Activated T-cell treated with anti-CD3 and anti-CD28 coated beads for 48 hours (primary cell): ENCODE measurements at regions not wholly inside any gene's neighbourhood (a gene's known extent, or its start where the extent isn't known, plus 50 kb on each side); places are given as distances from the start of the nearest gene placed in this dataset.

ENCODE experiments used
- DNase-seq: peaks from one replicate; pipeline ENCODE4 v3.0.0-alpha.2; 2020; ENCODE audit warnings: low read depth

- DNase-seq = no peak
These were observed 441.4 kb downstream of the PDCD6IP start for GRCh38 chr3:34239875-34240274.

- no peak for DNase-seq
These were observed 449.0 kb downstream of the PDCD6IP start for GRCh38 chr3:34247401-34247800.

- DNase-seq = no peak
These were observed 449.9 kb downstream of the PDCD6IP start for GRCh38 chr3:34248352-34248751.

- no peak for DNase-seq
These were observed 455.9 kb downstream of the PDCD6IP start for GRCh38 chr3:34254285-34254684.

- no peak for DNase-seq
These were observed 457.6 kb downstream of the PDCD6IP start for GRCh38 chr3:34256021-34256420.

GRCh38 chr3:34256791-34257190 lies 458.4 kb downstream of the PDCD6IP start:
- DNase-seq = no peak

GRCh38 chr3:34258271-34258998 lies 460.0 kb downstream of the PDCD6IP start:
- DNase-seq = no peak

GRCh38 chr3:34260271-34261000 lies 462.0 kb downstream of the PDCD6IP start:
- peak; percentile 17 for DNase-seq

- no peak for DNase-seq
These were observed 462.6 kb downstream of the PDCD6IP start for GRCh38 chr3:34261001-34261385.

- DNase-seq = no peak
These were observed 464.7 kb downstream of the PDCD6IP start for GRCh38 chr3:34263101-34263621.

GRCh38 chr3:34264337-34265041 lies 466.1 kb downstream of the PDCD6IP start:
- DNase-seq = no peak

GRCh38 chr3:34267088-34267487 lies 468.7 kb downstream of the PDCD6IP start:
- no peak for DNase-seq

- DNase-seq = no peak
These were observed 469.7 kb downstream of the PDCD6IP start for GRCh38 chr3:34268032-34268709.

GRCh38 chr3:34275811-34276210 lies 477.4 kb downstream of the PDCD6IP start:
- DNase-seq = no peak

GRCh38 chr3:34276342-34276741 lies 477.9 kb downstream of the PDCD6IP start:
- no peak for DNase-seq

- no peak for DNase-seq
These were observed 478.7 kb downstream of the PDCD6IP start for GRCh38 chr3:34277110-34277509.

GRCh38 chr3:34279901-34280300 lies 481.5 kb downstream of the PDCD6IP start:
- no peak for DNase-seq

GRCh38 chr3:34283751-34284150 lies 485.3 kb downstream of the PDCD6IP start:
- DNase-seq = no peak

- no peak for DNase-seq
These were observed 486.8 kb downstream of the PDCD6IP start for GRCh38 chr3:34284959-34285826.

- no peak for DNase-seq
These were observed 487.4 kb downstream of the PDCD6IP start for GRCh38 chr3:34285827-34286188.

GRCh38 chr3:34292605-34293300 lies 494.3 kb downstream of the PDCD6IP start:
- DNase-seq = no peak
